ENCODE measurements at regions not wholly inside any gene's neighbourhood (a gene's known extent, or its start where the extent isn't known, plus 50 kb on each side); places are given as distances from the start of the nearest gene placed in this dataset.

GRCh38 chr5:99644822-99645221 is 716.0 kb upstream of the CHD1 start:
- ATAC-seq (no peak), DNase-seq (no peak)
- POLR2A ChIA-PET, result no interaction called here
- CTCF ChIA-PET, result no interaction called here
- Mint-ChIP-seq H3K27ac (no peak overlapping the region), H3K27me3 (ENCODE audit: low read depth) (no peaks in the 10 kb centered on the region), H3K36me3 (ENCODE audit: low read depth) (no peaks in the 10 kb centered on the region), H3K4me1 (ENCODE audit: low read depth) (no peaks in the 10 kb centered on the region), H3K4me3 (no peak overlapping the region), H3K9me3 (ENCODE audit: insufficient read depth) (peaks cover 8% of the 10 kb centered on the region)

- ChIA-PET POLR2A (no interaction called here), CTCF (no interaction called here)
- no peak for DNase-seq
- peaks cover 8% of the 10 kb centered on the region for H3K9me3 Mint-ChIP-seq (ENCODE audit: insufficient read depth)
- no peak overlapping the region for H3K27ac Mint-ChIP-seq
- ATAC-seq, result no peak
- no peaks in the 10 kb centered on the region for H3K36me3 Mint-ChIP-seq (ENCODE audit: low read depth)
- no peaks in the 10 kb centered on the region for H3K4me1 Mint-ChIP-seq (ENCODE audit: low read depth)
- H3K4me3 Mint-ChIP-seq, result no peak overlapping the region
- H3K27me3 Mint-ChIP-seq (ENCODE audit: low read depth), result no peaks in the 10 kb centered on the region
Measured at GRCh38 chr5:99640646-99641045, 711.8 kb upstream of the CHD1 start.

DNA sequence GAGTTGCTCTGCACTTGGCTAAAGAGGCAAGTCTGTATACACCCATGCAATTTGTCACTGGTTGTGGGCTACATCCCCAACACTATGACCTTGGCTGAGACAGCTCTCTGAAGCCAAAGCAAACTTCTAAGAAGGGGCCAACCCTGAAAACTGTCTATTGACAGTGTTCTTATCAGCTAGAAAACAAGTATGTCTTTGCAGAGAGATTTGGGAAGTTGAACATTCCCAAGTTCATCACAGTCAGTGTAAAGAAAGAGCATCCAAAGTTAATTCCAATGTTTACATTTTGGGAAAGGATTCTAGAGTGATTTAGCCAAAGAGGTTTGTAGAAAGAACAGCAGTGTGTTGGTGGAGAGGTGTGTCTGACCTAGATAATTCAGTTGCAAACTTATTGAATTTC is 711.1 kb upstream of the CHD1 start:
- ChIA-PET CTCF (no interaction called here), POLR2A (no interaction called here)
- ATAC-seq (no peak), DNase-seq (no peak)
- Mint-ChIP-seq H3K4me1 (ENCODE audit: low read depth) (no peaks in the 10 kb centered on the region), H3K36me3 (ENCODE audit: low read depth) (no peaks in the 10 kb centered on the region), H3K27ac (no peak overlapping the region), H3K9me3 (ENCODE audit: insufficient read depth) (peaks cover 8% of the 10 kb centered on the region), H3K27me3 (ENCODE audit: low read depth) (no peaks in the 10 kb centered on the region), H3K4me3 (no peak overlapping the region)

DNA sequence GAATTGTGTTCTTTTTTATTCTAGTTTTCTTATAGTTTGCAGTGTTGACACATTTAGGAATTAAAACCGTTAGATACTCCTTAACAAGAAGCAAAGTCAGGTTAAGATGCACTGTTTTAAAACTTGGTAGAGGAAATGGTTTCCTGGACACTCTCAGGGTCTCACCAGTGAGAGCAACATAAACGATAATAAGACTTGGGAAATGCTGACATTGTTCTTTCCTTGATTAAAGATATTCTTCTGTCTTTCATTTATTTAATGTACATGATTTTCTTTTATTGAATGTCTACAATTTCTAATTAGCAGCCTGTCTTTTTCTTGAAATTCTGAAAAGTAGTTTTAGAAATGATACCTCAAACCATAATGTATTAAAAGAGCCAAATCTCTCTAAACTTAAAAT is 707.9 kb upstream of the CHD1 start:
- Mint-ChIP-seq H3K36me3 (ENCODE audit: low read depth) (no peaks in the 10 kb centered on the region), H3K9me3 (ENCODE audit: insufficient read depth) (peaks cover 6% of the 10 kb centered on the region), H3K4me1 (ENCODE audit: low read depth) (no peaks in the 10 kb centered on the region), H3K27me3 (ENCODE audit: low read depth) (no peaks in the 10 kb centered on the region), H3K4me3 (no peak overlapping the region), H3K27ac (no peak overlapping the region)
- POLR2A ChIA-PET, result no interaction called here
- no peak for DNase-seq
- no peak for ATAC-seq
- CTCF ChIA-PET, result no interaction called here

GRCh38 chr5:99621772-99622681 is 693.2 kb upstream of the CHD1 start:
- no peak for DNase-seq
- ChIA-PET POLR2A (no interaction called here), CTCF (no interaction called here)
- no peaks in the 10 kb centered on the region for H3K27me3 Mint-ChIP-seq (ENCODE audit: low read depth)
- no peak overlapping the region for H3K27ac Mint-ChIP-seq
- no peaks in the 10 kb centered on the region for H3K4me1 Mint-ChIP-seq (ENCODE audit: low read depth)
- no peaks in the 10 kb centered on the region for H3K36me3 Mint-ChIP-seq (ENCODE audit: low read depth)
- H3K4me3 Mint-ChIP-seq, result no peak overlapping the region
- no peak for ATAC-seq
- no peaks in the 10 kb centered on the region for H3K9me3 Mint-ChIP-seq (ENCODE audit: insufficient read depth)

DNA sequence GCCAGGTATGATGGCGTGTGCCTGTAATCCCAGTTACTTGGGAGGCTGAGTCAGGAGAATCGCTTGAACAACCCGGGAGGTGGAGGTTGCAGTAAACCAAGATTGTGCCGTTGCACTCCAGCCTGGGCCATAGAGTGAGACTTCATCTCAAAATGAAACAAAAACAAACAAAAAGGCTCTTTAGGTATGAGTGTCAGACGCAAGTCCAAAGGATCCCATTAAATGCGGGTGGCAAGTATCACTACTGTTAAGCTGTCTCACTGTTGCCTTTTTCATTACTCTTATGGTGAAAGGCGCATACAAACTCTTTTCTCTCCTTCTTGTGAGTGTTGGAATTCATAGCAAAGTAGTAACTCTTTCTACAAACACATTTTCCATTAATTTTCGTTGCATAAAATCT is 688.5 kb upstream of the CHD1 start:
- ATAC-seq (no peak), DNase-seq (no peak)
- Mint-ChIP-seq H3K9me3 (ENCODE audit: insufficient read depth) (no peaks in the 10 kb centered on the region), H3K36me3 (ENCODE audit: low read depth) (no peaks in the 10 kb centered on the region), H3K4me3 (no peak overlapping the region), H3K27me3 (ENCODE audit: low read depth) (no peaks in the 10 kb centered on the region), H3K27ac (no peak overlapping the region), H3K4me1 (ENCODE audit: low read depth) (no peaks in the 10 kb centered on the region)
- CTCF ChIA-PET, result no interaction called here
- POLR2A ChIA-PET, result no interaction called here

DNA sequence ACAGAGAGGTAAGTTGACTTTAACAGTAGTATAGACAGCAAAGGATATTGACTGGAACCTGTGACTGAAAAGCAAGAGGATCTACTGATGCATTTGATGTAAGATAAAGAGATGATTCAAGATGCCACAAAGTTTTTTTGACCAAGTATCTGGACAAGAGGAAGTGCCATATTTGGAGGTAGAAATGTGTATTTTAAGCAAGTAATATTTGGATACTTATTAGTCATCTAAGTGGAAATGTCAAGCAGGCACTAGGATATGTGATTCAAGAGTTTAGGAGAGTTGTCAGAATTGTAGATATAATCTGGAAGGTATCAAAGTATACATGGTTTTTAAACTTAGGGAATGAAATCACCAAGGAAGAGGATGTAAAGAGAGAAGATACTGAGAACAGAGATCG is 686.1 kb upstream of the CHD1 start:
- Mint-ChIP-seq H3K9me3 (ENCODE audit: insufficient read depth) (no peaks in the 10 kb centered on the region), H3K4me3 (no peak overlapping the region), H3K36me3 (ENCODE audit: low read depth) (no peaks in the 10 kb centered on the region), H3K27me3 (ENCODE audit: low read depth) (no peaks in the 10 kb centered on the region), H3K4me1 (ENCODE audit: low read depth) (no peaks in the 10 kb centered on the region), H3K27ac (no peak overlapping the region)
- DNase-seq (no peak), ATAC-seq (no peak)
- ChIA-PET POLR2A (no interaction called here), CTCF (no interaction called here)

DNA sequence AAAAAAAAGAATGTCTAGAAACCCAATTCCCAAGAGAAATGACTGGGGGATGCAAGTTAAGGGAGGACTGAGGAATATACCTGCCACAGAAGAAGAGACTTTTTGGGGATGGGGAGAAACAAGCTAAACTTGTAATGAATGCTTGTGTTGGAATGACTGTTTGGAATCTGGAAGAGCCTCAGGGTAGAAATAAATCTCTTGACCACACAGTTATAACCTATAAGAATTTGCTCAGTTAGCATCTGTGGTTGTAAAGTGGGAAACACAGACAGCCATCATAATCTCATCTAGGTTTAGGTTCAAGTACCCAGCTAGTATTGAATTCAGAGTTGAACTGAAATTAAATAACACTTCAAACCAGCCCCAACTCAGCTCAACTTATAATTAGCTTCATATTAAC is 678.3 kb upstream of the CHD1 start:
- no peak for ATAC-seq

DNA sequence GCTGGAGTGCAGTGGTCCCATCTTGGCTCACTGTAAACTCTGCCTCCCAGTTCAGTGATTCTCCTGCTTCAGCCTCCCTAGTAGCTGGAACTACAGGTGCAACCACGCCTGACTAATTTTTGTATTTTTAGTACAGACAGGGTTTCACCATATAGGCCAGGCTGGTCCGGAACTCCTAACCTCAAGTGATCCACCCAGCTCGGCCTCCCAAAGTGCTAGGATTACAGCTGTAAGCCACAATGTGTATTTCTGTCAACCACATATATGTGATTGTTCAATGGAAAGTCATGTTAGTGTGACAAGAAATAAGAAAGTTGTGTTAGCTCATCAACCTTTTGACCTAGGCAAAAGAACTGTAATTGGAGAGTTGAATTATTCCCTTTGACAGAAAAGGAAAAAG is 677.1 kb upstream of the CHD1 start:
- ATAC-seq, result no peak
- Mint-ChIP-seq H3K36me3 (ENCODE audit: low read depth) (no peaks in the 10 kb centered on the region), H3K9me3 (ENCODE audit: insufficient read depth) (no peaks in the 10 kb centered on the region), H3K4me1 (ENCODE audit: low read depth) (no peaks in the 10 kb centered on the region), H3K27ac (no peak overlapping the region), H3K4me3 (no peak overlapping the region), H3K27me3 (ENCODE audit: low read depth) (no peaks in the 10 kb centered on the region)
- CTCF ChIA-PET, result no interaction called here
- POLR2A ChIA-PET, result no interaction called here
- DNase-seq, result no peak

More for the DNA sequence above, 678.3 kb upstream of the CHD1 start:
- no peak overlapping the region for H3K4me3 Mint-ChIP-seq
- DNase-seq, result no peak
- POLR2A ChIA-PET, result no interaction called here
- H3K4me1 Mint-ChIP-seq (ENCODE audit: low read depth), result no peaks in the 10 kb centered on the region
- H3K27ac Mint-ChIP-seq, result no peak overlapping the region
- no peaks in the 10 kb centered on the region for H3K27me3 Mint-ChIP-seq (ENCODE audit: low read depth)
- CTCF ChIA-PET, result no interaction called here
- no peaks in the 10 kb centered on the region for H3K36me3 Mint-ChIP-seq (ENCODE audit: low read depth)
- H3K9me3 Mint-ChIP-seq (ENCODE audit: insufficient read depth), result no peaks in the 10 kb centered on the region

DNA sequence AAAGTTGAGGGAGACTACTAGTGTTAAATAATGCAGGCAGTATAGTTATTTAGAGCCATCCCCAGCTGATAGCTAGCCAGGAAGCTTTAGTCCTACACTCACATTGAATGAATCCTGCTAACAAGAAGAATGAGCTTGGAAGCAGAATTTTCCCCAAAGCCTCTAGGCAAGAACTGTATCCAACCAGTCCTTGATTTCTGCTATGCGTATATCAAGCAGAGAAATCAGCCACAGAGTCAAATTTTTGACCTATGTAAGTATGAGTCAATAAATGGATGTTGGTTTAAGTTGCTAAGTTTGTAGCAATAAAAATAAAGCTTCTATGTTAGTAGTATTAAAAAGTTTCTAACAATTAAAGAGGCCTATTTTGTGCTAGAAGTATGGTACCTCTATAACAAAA is 672.1 kb upstream of the CHD1 start:
- H3K4me3 Mint-ChIP-seq, result no peak overlapping the region
- H3K4me1 Mint-ChIP-seq (ENCODE audit: low read depth), result no peaks in the 10 kb centered on the region
- DNase-seq (no peak), ATAC-seq (no peak)
- H3K27ac Mint-ChIP-seq, result no peak overlapping the region
- CTCF ChIA-PET, result no interaction called here
- POLR2A ChIA-PET, result no interaction called here
- H3K9me3 Mint-ChIP-seq (ENCODE audit: insufficient read depth), result no peaks in the 10 kb centered on the region
- no peaks in the 10 kb centered on the region for H3K27me3 Mint-ChIP-seq (ENCODE audit: low read depth)
- no peaks in the 10 kb centered on the region for H3K36me3 Mint-ChIP-seq (ENCODE audit: low read depth)

DNA sequence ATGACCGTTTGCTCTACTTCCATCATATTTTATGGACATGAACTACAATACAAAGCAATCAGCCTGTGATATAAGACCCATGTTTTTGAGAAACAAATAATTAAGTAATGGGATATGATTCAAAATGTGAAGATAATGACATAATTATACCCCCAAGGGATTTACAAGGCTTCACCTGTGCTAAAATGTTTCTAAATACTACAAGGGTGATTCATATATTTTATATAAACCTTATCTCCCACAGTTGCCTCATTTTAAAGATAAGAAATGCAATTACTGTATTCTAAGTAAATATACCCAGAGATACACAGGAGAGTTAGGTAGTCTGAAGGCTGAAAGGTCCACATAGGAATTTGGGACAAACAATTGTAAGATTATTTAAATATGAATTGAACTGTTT is 662.0 kb upstream of the CHD1 start:
- Mint-ChIP-seq H3K4me1 (ENCODE audit: low read depth) (no peaks in the 10 kb centered on the region), H3K27ac (no peak overlapping the region), H3K4me3 (no peak overlapping the region), H3K9me3 (ENCODE audit: insufficient read depth) (no peaks in the 10 kb centered on the region), H3K27me3 (ENCODE audit: low read depth) (no peaks in the 10 kb centered on the region), H3K36me3 (ENCODE audit: low read depth) (no peaks in the 10 kb centered on the region)
- DNase-seq (no peak), ATAC-seq (no peak)
- ChIA-PET POLR2A (no interaction called here), CTCF (no interaction called here)

DNA sequence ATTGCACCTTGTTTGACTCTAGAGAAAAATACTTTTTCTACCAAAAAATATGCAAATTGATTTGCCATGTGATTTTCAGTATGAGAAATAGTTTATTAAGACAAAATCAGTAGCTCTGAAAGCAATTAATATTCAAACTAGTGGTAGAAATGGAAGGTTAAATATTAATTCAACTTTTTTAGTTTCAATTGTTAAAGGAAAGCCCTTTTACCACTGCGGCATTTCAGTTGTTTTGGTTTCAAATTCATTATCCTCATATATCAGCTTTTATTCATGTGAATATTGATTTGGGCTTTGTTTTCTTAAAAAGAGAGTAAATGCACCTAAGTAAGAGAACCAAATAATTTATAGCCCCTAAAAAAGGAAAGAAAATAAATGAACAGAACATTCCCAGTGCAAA is 660.6 kb upstream of the CHD1 start:
- DNase-seq (no peak), ATAC-seq (no peak)
- ChIA-PET POLR2A (no interaction called here), CTCF (no interaction called here)
- Mint-ChIP-seq H3K36me3 (ENCODE audit: low read depth) (no peaks in the 10 kb centered on the region), H3K4me1 (ENCODE audit: low read depth) (no peaks in the 10 kb centered on the region), H3K9me3 (ENCODE audit: insufficient read depth) (no peaks in the 10 kb centered on the region), H3K27ac (no peak overlapping the region), H3K4me3 (no peak overlapping the region), H3K27me3 (ENCODE audit: low read depth) (no peaks in the 10 kb centered on the region)

- ChIA-PET CTCF (no interaction called here), POLR2A (no interaction called here)
- H3K9me3 Mint-ChIP-seq (ENCODE audit: insufficient read depth), result no peaks in the 10 kb centered on the region
- DNase-seq (no peak), ATAC-seq (no peak)
- no peaks in the 10 kb centered on the region for H3K36me3 Mint-ChIP-seq (ENCODE audit: low read depth)
- H3K4me1 Mint-ChIP-seq (ENCODE audit: low read depth), result no peaks in the 10 kb centered on the region
- no peaks in the 10 kb centered on the region for H3K27me3 Mint-ChIP-seq (ENCODE audit: low read depth)
- no peak overlapping the region for H3K27ac Mint-ChIP-seq
- H3K4me3 Mint-ChIP-seq, result no peak overlapping the region
Measured at GRCh38 chr5:99587983-99588382, 659.2 kb upstream of the CHD1 start.

Measured in activated CD8-positive, alpha-beta T cell treated with anti-CD3 and anti-CD28 coated beads, Interleukin-2, amount 10 ng/mL, durations not matched to agents 7 days and 5 days (primary cell).